ENCODE measurements at regions not wholly inside any gene's neighbourhood (a gene's known extent, or its start where the extent isn't known, plus 50 kb on each side); places are given as distances from the start of the nearest gene placed in this dataset.
"Not testable (repeated sequence)": the region's sequence is repeated elsewhere in the genome, so short reads cannot be mapped to it uniquely, and the experiment has no call there.

DNA sequence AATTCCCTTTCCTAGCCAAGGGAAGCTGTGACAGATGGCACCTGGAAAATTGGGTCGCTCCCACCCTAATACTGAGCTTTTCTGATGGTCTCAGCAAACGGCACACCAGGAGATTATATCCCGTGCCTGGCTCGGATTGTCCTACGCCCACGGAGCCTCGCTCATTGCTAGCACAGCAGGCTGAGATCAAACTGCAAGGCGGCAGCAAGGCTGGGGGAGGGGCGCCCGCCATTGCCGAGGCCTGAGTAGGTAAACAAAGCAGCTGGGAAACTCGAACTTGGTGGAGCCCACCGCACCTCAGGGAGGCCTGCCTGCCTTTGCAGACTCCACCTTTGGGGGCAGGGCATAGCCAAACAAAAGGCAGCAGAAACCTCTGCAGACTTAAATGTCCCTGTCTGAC, 168.0 kb upstream of the SRD5A2 start:
- TF ChIP-seq, protein P1, sequence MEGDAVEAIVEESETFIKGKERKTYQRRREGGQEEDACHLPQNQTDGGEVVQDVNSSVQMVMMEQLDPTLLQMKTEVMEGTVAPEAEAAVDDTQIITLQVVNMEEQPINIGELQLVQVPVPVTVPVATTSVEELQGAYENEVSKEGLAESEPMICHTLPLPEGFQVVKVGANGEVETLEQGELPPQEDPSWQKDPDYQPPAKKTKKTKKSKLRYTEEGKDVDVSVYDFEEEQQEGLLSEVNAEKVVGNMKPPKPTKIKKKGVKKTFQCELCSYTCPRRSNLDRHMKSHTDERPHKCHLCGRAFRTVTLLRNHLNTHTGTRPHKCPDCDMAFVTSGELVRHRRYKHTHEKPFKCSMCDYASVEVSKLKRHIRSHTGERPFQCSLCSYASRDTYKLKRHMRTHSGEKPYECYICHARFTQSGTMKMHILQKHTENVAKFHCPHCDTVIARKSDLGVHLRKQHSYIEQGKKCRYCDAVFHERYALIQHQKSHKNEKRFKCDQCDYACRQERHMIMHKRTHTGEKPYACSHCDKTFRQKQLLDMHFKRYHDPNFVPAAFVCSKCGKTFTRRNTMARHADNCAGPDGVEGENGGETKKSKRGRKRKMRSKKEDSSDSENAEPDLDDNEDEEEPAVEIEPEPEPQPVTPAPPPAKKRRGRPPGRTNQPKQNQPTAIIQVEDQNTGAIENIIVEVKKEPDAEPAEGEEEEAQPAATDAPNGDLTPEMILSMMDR (conservative IDR thresholded peaks at IDR 0.05): not testable (repeated sequence)
- TF ChIP-seq EZH2 (IDR thresholded peaks at IDR 0.05; ENCODE audit: low read depth): not testable (repeated sequence)

Measured in PC-9 (cell line).